Adipocyte (in vitro differentiated cells): ENCODE measurements at regions not wholly inside any gene's neighbourhood (a gene's known extent, or its start where the extent isn't known, plus 50 kb on each side); places are given as distances from the start of the nearest gene placed in this dataset.
A peak's percentile ranks its signal among the peaks of the same experiment; 100 is the strongest.

Experiments
- DNase-seq: peaks from one replicate; pipeline ENCODE4 v3.0.0-alpha.2; 2015; ENCODE audit warnings: low read depth
- H3K27me3 ChIP-seq: replicated peaks from 2 replicates; pipeline ENCODE4 v1.7.0; 2013; ENCODE audit warnings: mild to moderate bottlenecking, low read length, moderate library complexity; ENCODE audit not compliant: control insufficient read depth, insufficient read depth
- H3K36me3 ChIP-seq: 2 replicates; pipeline ENCODE4 v1.7.0; 2013; ENCODE audit warnings: low read length, mild to moderate bottlenecking, moderate library complexity; ENCODE audit not compliant: control insufficient read depth, insufficient read depth, severe bottlenecking
- H3K4me1 ChIP-seq: 2 replicates; pipeline ENCODE4 v1.7.0; 2013; ENCODE audit warnings: mild to moderate bottlenecking, low read length, moderate library complexity; ENCODE audit not compliant: control insufficient read depth, insufficient read depth
- H3K4me3 ChIP-seq: 2 replicates; pipeline ENCODE4 v1.7.0; 2013; ENCODE audit warnings: mild to moderate bottlenecking, low read length, moderate library complexity
- H3K9ac ChIP-seq: 2 replicates; pipeline ENCODE4 v1.7.0; 2013; ENCODE audit warnings: mild to moderate bottlenecking, low read length, moderate library complexity
- H3K9me3 ChIP-seq: 2 replicates; pipeline ENCODE4 v1.7.0; 2013; ENCODE audit warnings: mild to moderate bottlenecking, low read length, moderate library complexity; ENCODE audit not compliant: control insufficient read depth

- H3K9me3 ChIP-seq: no peaks in the 10 kb centered on the region
- no peak overlapping the region for H3K4me3 ChIP-seq
- H3K9ac ChIP-seq: no peak overlapping the region
- H3K4me1 ChIP-seq: peaks cover 57% of the 10 kb centered on the region
- no peaks in the 10 kb centered on the region for H3K27me3 ChIP-seq
- no peaks in the 10 kb centered on the region for H3K36me3 ChIP-seq
- DNase-seq: no peak
Measured at GRCh38 chr9:91488341-91488740, 64.7 kb upstream of the NFIL3 start.

DNA sequence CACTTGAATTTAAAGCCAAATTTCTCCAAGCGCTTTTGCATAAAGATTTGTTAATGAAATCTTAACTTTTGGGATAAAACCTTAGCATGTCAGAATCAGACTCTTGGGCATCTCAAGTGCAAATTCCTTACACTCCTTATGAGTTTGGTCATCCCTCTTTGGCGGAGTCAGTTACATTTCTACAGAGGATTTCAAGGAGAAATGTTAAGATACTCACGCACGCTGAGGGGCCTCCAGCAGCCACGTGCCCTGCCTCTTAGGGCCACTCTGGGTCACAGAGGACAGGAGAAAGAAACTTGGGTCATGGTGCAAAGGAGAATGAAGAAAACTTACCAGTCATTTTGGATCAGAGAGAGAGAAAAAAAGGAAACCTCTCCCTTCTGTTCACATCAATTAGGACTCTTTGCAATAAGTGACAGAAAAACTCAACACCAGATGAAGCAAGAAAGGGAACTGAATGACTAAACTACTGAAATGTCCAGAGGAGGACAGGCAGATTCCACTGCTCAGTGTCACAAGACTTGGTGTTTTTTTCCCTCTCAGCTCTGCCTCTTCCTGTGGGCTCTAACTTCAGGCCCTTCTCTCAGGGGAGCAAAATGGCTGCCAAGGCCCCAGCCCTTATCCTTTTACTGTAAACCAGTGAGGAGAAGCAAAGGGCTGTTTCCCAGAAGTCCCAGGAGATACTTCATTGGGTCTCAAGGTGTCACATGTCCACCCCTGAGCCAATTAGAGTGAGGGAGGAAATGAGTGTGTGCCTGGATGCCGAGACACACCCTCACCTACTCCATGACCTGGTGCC is 63.3 kb upstream of the NFIL3 start:
- DNase-seq: peak; percentile 87
- H3K9me3 ChIP-seq: no peaks in the 10 kb centered on the region
- no peaks in the 10 kb centered on the region for H3K27me3 ChIP-seq
- H3K4me1 ChIP-seq: peaks cover 71% of the 10 kb centered on the region
- no peaks in the 10 kb centered on the region for H3K36me3 ChIP-seq
- peak overlapping the region; percentile 75 for H3K9ac ChIP-seq
- H3K4me3 ChIP-seq: peak overlapping the region; percentile 44

- H3K27me3 ChIP-seq: no peaks in the 10 kb centered on the region
- H3K36me3 ChIP-seq: no peaks in the 10 kb centered on the region
- peaks cover 88% of the 10 kb centered on the region for H3K4me1 ChIP-seq
- H3K9me3 ChIP-seq: no peaks in the 10 kb centered on the region
- H3K4me3 ChIP-seq: no peak overlapping the region
- H3K9ac ChIP-seq: no peak overlapping the region
- DNase-seq: no peak
Measured at GRCh38 chr9:91485006-91485405, 61.4 kb upstream of the NFIL3 start.

- no peaks in the 10 kb centered on the region for H3K27me3 ChIP-seq
- no peaks in the 10 kb centered on the region for H3K36me3 ChIP-seq
- no peak for DNase-seq
- no peaks in the 10 kb centered on the region for H3K9me3 ChIP-seq
- no peak overlapping the region for H3K4me3 ChIP-seq
- H3K9ac ChIP-seq: peak overlapping the region; percentile 77
- H3K4me1 ChIP-seq: peaks cover 81% of the 10 kb centered on the region
Measured at GRCh38 chr9:91483835-91484234, 60.2 kb upstream of the NFIL3 start.

DNA sequence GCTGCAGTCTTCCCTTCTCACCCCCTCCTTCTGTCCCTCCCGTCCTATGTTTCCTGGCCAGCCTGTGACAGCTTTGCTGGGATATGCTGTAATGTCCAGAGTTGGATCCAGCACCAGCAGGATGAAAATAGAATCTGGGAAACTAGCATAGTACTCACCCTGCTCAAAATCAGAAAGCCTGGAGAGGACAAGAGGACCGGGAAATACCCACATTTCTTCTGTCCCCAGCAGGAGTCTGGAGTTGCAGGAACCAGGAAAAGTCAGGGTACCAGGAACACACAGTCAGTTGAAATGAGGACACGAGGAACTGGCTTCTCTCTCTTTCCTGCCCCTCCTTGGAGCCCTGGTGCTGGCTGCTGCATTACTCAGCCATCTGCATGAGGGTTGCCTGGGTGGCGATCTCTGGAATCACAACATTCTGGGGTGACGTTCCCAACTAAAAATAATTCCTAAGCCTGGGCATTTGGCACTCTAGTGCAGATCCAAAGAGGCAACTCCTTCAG is 59.6 kb upstream of the NFIL3 start:
- peaks cover 77% of the 10 kb centered on the region for H3K4me1 ChIP-seq
- no peaks in the 10 kb centered on the region for H3K9me3 ChIP-seq
- no peaks in the 10 kb centered on the region for H3K27me3 ChIP-seq
- peak overlapping the region; percentile 77 for H3K9ac ChIP-seq
- DNase-seq: peak; percentile 69
- peak overlapping the region; percentile 70 for H3K4me3 ChIP-seq
- no peaks in the 10 kb centered on the region for H3K36me3 ChIP-seq

DNA sequence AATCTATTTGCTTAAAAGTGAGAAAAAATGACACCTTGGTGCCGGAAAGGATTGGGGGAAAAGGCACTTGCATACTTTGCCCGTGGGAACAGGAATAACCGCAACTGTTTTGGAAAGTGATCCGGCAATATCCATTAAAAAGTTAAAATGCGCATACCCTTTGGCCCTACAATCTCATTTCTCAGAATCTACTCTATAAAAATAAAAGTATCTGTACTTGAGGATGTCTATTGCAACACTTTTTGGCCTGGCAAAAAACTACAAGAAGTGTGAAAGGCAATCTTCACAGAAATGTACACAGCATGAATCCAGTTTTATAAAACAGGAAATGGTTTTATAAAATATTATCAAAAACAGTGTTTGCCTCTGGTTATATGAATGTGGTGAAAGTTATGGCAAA is 58.3 kb upstream of the NFIL3 start:
- Histone ChIP-seq H3K36me3 (no peaks in the 10 kb centered on the region), H3K27me3 (no peaks in the 10 kb centered on the region)

DNA sequence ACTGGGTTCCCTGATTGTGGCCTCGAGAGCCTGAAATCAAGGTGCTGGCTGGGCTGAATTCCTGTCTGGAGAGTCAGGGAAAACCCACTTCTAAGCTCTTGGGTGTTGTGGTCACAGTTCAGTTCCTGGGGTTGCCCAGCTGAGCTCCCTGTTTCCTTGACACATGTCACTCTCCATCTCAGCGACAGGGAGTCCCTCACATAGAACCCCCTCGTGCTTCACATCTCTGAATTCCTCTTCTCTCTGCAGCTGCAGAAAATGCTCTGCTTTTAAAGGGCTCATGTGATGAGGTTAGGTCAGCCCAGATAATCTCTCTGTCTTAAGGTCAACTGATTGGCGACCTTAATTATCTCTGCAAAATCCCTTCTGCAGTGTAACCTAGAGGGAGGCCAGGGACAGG is 53.5 kb upstream of the NFIL3 start:
- Histone ChIP-seq H3K9ac (no peak overlapping the region), H3K4me1 (peaks cover 36% of the 10 kb centered on the region), H3K4me3 (no peak overlapping the region), H3K36me3 (no peaks in the 10 kb centered on the region), H3K9me3 (peaks cover 7% of the 10 kb centered on the region), H3K27me3 (no peaks in the 10 kb centered on the region)
- DNase-seq: no peak

More for the DNA sequence above, 58.3 kb upstream of the NFIL3 start:
- H3K9me3 ChIP-seq: no peaks in the 10 kb centered on the region
- peak overlapping the region; percentile 77 for H3K9ac ChIP-seq
- DNase-seq: peak; percentile 61
- H3K4me1 ChIP-seq: peaks cover 69% of the 10 kb centered on the region
- H3K4me3 ChIP-seq: peak overlapping the region; percentile 70

DNA sequence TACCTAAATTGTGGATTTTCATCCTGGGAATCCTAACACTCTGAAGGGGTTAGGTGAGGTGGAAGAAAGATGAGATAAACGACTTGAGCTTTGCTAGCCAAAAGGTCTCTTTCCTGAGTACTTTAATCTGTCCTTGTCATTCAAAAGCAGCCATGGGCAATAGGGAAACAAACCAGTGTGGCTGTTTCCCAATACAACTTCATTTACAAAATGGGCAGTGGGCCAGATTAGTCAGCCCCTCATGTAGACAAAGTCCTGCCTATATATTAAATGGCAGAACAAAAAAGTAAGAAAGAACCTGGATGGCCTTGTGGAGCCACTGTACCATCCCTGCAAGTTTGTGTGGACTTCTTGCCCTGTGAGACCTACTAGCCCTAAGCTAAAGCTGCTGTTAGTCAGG is 51.0 kb upstream of the NFIL3 start:
- H3K27me3 ChIP-seq: no peaks in the 10 kb centered on the region
- H3K4me1 ChIP-seq: peaks cover 11% of the 10 kb centered on the region
- H3K36me3 ChIP-seq: no peaks in the 10 kb centered on the region
- H3K9ac ChIP-seq: no peak overlapping the region
- no peak overlapping the region for H3K4me3 ChIP-seq
- DNase-seq: no peak
- H3K9me3 ChIP-seq: peaks cover 7% of the 10 kb centered on the region
